ENCODE measurements at regions not wholly inside any gene's neighbourhood (a gene's known extent, or its start where the extent isn't known, plus 50 kb on each side); places are given as distances from the start of the nearest gene placed in this dataset.

GRCh38 chr4:12499693-12500092 lies 984.4 kb downstream of the RAB28 start (continued):
- peak; percentile 88; the same call in 1 of the 2 replicates for TF ChIP-seq ZSCAN5A (CRISPR knock-in tag; IDR thresholded peaks at IDR 0.05; ENCODE audit: borderline replicate concordance)
- no peak for TF ChIP-seq RXRA (CRISPR knock-in tag; IDR thresholded peaks at IDR 0.05)
- TF ChIP-seq RELA (CRISPR knock-in tag; IDR thresholded peaks at IDR 0.05) = no peak
- TF ChIP-seq MBNL3 (CRISPR knock-in tag; conservative IDR thresholded peaks at IDR 0.05) = no peak
- peak; percentile 94 for TF ChIP-seq TFAP4 (IDR thresholded peaks at IDR 0.05; ENCODE audit: borderline replicate concordance, low read depth)
- 0 out of 2 replicates have a peak, but pooled peaks have one; percentile 25 for TF ChIP-seq ZKSCAN5 (CRISPR knock-in tag; IDR thresholded peaks at IDR 0.05)
- TF ChIP-seq ZNF724P (CRISPR knock-in tag; IDR thresholded peaks at IDR 0.05; ENCODE audit: borderline replicate concordance) = no peak
- 0 out of 2 replicates have a peak, but pooled peaks have one; percentile 26 for TF ChIP-seq ZBTB7B (CRISPR knock-in tag; IDR thresholded peaks at IDR 0.05)
- no peak for TF ChIP-seq NR2C2 (CRISPR knock-in tag; IDR thresholded peaks at IDR 0.05; ENCODE audit: borderline replicate concordance)
- no peak for TF ChIP-seq ZNF816 (CRISPR knock-in tag; IDR thresholded peaks at IDR 0.05; ENCODE audit: borderline replicate concordance)
- TF ChIP-seq CREB1 (IDR thresholded peaks at IDR 0.05) = no peak
- peak; percentile 62; the same call in 1 of the 2 replicates for TF ChIP-seq CREB1 (CRISPR knock-in tag; IDR thresholded peaks at IDR 0.05)
- 0 out of 2 replicates have a peak, but pooled peaks have one; percentile 49 for TF ChIP-seq ONECUT2 (CRISPR knock-in tag; IDR thresholded peaks at IDR 0.05)
- no peak for TF ChIP-seq ZHX1 (CRISPR knock-in tag; IDR thresholded peaks at IDR 0.05; ENCODE audit: low read depth)
- no peak for TF ChIP-seq ZNF879 (CRISPR knock-in tag; IDR thresholded peaks at IDR 0.05)
- TF ChIP-seq HNF4G (IDR thresholded peaks at IDR 0.05; ENCODE audit: borderline replicate concordance, low read depth, low read length) = peak; percentile 89
- TF ChIP-seq HNF4G (CRISPR knock-in tag; IDR thresholded peaks at IDR 0.05; ENCODE audit: borderline replicate concordance, low read depth) = peak; percentile 81; the same call in 1 of the 2 replicates
- peak; percentile 67 for TF ChIP-seq NR2F6 (IDR thresholded peaks at IDR 0.05)
- peak; percentile 48; the same call in 1 of the 2 replicates for TF ChIP-seq NR2F6 (CRISPR knock-in tag; IDR thresholded peaks at IDR 0.05)
- peak; percentile 76 for TF ChIP-seq HNF1A (IDR thresholded peaks at IDR 0.05; ENCODE audit: low read depth)
- TF ChIP-seq HNF1A (CRISPR knock-in tag; IDR thresholded peaks at IDR 0.05; ENCODE audit: borderline replicate concordance) = peak; percentile 69; the same call in 1 of the 2 replicates
- TF ChIP-seq HOXA5 (CRISPR knock-in tag; IDR thresholded peaks at IDR 0.05) = no peak
- TF ChIP-seq ZNF430 (CRISPR knock-in tag; IDR thresholded peaks at IDR 0.05) = no peak

All from HepG2 (cell line).